ENCODE measurements at regions not wholly inside any gene's neighbourhood (a gene's known extent, or its start where the extent isn't known, plus 50 kb on each side); places are given as distances from the start of the nearest gene placed in this dataset.
A peak's percentile ranks its signal among the peaks of the same experiment; 100 is the strongest.
"Not testable (repeated sequence)": the region's sequence is repeated elsewhere in the genome, so short reads cannot be mapped to it uniquely, and the experiment has no call there.

- no peak overlapping the region for H3K4me3 ChIP-seq (replicated peaks in 1 of 2; ENCODE audit: low read depth in 2 of 2, low read length in 2 of 2)
- peak; percentile 34 to 64 for DNase-seq (ENCODE audit: low read depth in 2 of 2)
- no peak for TF ChIP-seq CTCF (IDR thresholded peaks at IDR 0.05; ENCODE audit: low read depth, low read length)
Observed at GRCh38 chr5:100676817-100677631, 141.8 kb downstream of the FAM174A start.

GRCh38 chr5:100682625-100683024 is 147.5 kb downstream of the FAM174A start:
- H3K4me3 ChIP-seq (replicated peaks in 1 of 2; ENCODE audit: low read depth in 2 of 2, low read length in 2 of 2), result no peak overlapping the region
- no peak for TF ChIP-seq CTCF (IDR thresholded peaks at IDR 0.05; ENCODE audit: low read depth, low read length)
- no peak for DNase-seq (ENCODE audit: low read depth in 2 of 2)

- no peak overlapping the region for H3K4me3 ChIP-seq (replicated peaks in 1 of 2; ENCODE audit: low read depth in 2 of 2, low read length in 2 of 2)
- TF ChIP-seq CTCF (IDR thresholded peaks at IDR 0.05; ENCODE audit: low read depth, low read length), result no peak
- no peak for DNase-seq (ENCODE audit: low read depth in 2 of 2)
Observed at GRCh38 chr5:100683881-100684280, 148.7 kb downstream of the FAM174A start.

GRCh38 chr5:100685122-100685521 is 149.9 kb downstream of the FAM174A start:
- H3K4me3 ChIP-seq (replicated peaks in 1 of 2; ENCODE audit: low read depth in 2 of 2, low read length in 2 of 2), result not testable (repeated sequence)

GRCh38 chr5:100688834-100689233 is 153.7 kb downstream of the FAM174A start:
- not testable (repeated sequence) for DNase-seq (ENCODE audit: low read depth in 2 of 2); H3K4me3 ChIP-seq (replicated peaks in 1 of 2; ENCODE audit: low read depth in 2 of 2, low read length in 2 of 2)

More at GRCh38 chr5:100685122-100685521, 149.9 kb downstream of the FAM174A start:
- DNase-seq (ENCODE audit: low read depth in 2 of 2), result not testable (repeated sequence)

GRCh38 chr5:100690036-100690560 is 154.9 kb downstream of the FAM174A start:
- DNase-seq (ENCODE audit: low read depth in 2 of 2), result no peak
- no peak for TF ChIP-seq CTCF (IDR thresholded peaks at IDR 0.05; ENCODE audit: low read depth, low read length)
- no peak overlapping the region for H3K4me3 ChIP-seq (replicated peaks in 1 of 2; ENCODE audit: low read depth in 2 of 2, low read length in 2 of 2)

- no peak overlapping the region for H3K4me3 ChIP-seq (replicated peaks in 1 of 2; ENCODE audit: low read depth in 2 of 2, low read length in 2 of 2)
- no peak for TF ChIP-seq CTCF (IDR thresholded peaks at IDR 0.05; ENCODE audit: low read depth, low read length)
- no peak for DNase-seq (ENCODE audit: low read depth in 2 of 2)
Observed at GRCh38 chr5:100691085-100691484, 155.9 kb downstream of the FAM174A start.

GRCh38 chr5:100691548-100691947 is 156.4 kb downstream of the FAM174A start:
- TF ChIP-seq CTCF (IDR thresholded peaks at IDR 0.05; ENCODE audit: low read depth, low read length), result no peak
- DNase-seq (ENCODE audit: low read depth in 2 of 2), result no peak
- no peak overlapping the region for H3K4me3 ChIP-seq (replicated peaks in 1 of 2; ENCODE audit: low read depth in 2 of 2, low read length in 2 of 2)

Data from cardiac fibroblast (primary cell).